ENCODE measurements at regions not wholly inside any gene's neighbourhood (a gene's known extent, or its start where the extent isn't known, plus 50 kb on each side); places are given as distances from the start of the nearest gene placed in this dataset.

GRCh38 chr6:43951063-43951755 is 176.0 kb downstream of the MRPL14 start:
- Histone ChIP-seq H3K27ac (no peak overlapping the region), H3K4me1 (peaks cover 0 to 6% (median 0%) of the 10 kb centered on the region in 4 donors), H3K27me3 (peaks cover 0 to 12% (median 0%) of the 10 kb centered on the region in 3 donors), H3K36me3 (no peaks in the 10 kb centered on the region), H3K9me3 (peaks cover 0 to 5% (median 2%) of the 10 kb centered on the region in 4 donors), H3K4me3 (no peak overlapping the region)
- TF ChIP-seq POLR2A (IDR thresholded peaks at IDR 0.05) (no peak), EP300 (IDR thresholded peaks at IDR 0.05) (no peak), POLR2AphosphoS5 (IDR thresholded peaks at IDR 0.05) (peak in 1 of 3 donors; percentile 66)
- TF ChIP-seq, protein P1, sequence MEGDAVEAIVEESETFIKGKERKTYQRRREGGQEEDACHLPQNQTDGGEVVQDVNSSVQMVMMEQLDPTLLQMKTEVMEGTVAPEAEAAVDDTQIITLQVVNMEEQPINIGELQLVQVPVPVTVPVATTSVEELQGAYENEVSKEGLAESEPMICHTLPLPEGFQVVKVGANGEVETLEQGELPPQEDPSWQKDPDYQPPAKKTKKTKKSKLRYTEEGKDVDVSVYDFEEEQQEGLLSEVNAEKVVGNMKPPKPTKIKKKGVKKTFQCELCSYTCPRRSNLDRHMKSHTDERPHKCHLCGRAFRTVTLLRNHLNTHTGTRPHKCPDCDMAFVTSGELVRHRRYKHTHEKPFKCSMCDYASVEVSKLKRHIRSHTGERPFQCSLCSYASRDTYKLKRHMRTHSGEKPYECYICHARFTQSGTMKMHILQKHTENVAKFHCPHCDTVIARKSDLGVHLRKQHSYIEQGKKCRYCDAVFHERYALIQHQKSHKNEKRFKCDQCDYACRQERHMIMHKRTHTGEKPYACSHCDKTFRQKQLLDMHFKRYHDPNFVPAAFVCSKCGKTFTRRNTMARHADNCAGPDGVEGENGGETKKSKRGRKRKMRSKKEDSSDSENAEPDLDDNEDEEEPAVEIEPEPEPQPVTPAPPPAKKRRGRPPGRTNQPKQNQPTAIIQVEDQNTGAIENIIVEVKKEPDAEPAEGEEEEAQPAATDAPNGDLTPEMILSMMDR (IDR thresholded peaks at IDR 0.05), result peak in 5 of 7 experiments; percentile 28 to 92 (median 63)
- WGBS, 5 donors, result 44 to 65% (median 53%) methylated on average over 4 to 5 of the region's 5 CpGs
- intact Hi-C loops (cut with DNase I; ENCODE audit: low total_unique reads), result no loop called here
- peak; percentile 87 to 88 for DNase-seq

GRCh38 chr6:43950731-43951062 is 176.6 kb downstream of the MRPL14 start:
- H3K27ac ChIP-seq, result no peak overlapping the region
- no peak for DNase-seq
- WGBS, 5 donors, result 79 to 96% (median 88%) methylated on average over 3 of the region's 3 CpGs
- no peak for TF ChIP-seq POLR2A (IDR thresholded peaks at IDR 0.05)
- no peak for TF ChIP-seq EP300 (IDR thresholded peaks at IDR 0.05)
- no peak for TF ChIP-seq POLR2AphosphoS5 (IDR thresholded peaks at IDR 0.05)
- TF ChIP-seq, protein P1 (IDR thresholded peaks at IDR 0.05), result no peak
- intact Hi-C loops (cut with DNase I; ENCODE audit: low total_unique reads), result no loop called here
- H3K4me1 ChIP-seq, result peaks cover 0 to 6% (median 0%) of the 10 kb centered on the region in 4 donors
- peaks cover 0 to 12% (median 0%) of the 10 kb centered on the region in 3 donors for H3K27me3 ChIP-seq
- peaks cover 0 to 10% (median 7%) of the 10 kb centered on the region in 4 donors for H3K9me3 ChIP-seq
- no peak overlapping the region for H3K4me3 ChIP-seq
- H3K36me3 ChIP-seq, result no peaks in the 10 kb centered on the region

DNA sequence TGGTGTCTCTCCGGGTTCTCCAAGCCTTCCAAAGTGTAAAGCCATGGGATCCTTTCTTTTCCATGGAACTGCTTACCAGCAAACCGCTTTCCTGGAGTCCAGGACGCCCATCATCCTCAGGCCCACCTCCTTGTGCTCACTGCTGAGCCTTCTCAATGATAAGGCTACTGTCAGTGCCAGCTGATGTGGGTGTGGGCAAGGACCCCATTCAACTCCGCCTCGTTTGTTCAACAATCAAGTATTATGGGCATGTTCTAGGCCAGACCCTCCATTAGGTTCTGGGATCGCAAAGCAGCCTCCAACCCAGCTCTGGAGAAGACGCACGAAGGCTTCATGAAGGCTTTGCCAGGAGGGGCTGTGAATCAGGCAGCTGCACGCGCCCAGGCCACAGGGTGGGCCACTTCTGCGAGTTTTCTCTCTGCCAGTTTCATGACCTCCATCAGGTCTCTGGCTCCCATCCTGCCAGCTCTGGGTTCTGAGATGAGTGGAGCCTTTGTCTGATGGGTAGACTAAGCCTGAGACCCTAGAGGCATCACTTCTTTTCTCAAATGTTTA is 177.1 kb downstream of the MRPL14 start:
- 87 to 95% (median 91%) methylated on average over 11 of the region's 11 CpGs for WGBS, 5 donors

GRCh38 chr6:43949551-43949991 is 177.7 kb downstream of the MRPL14 start:
- H3K36me3 ChIP-seq, result no peaks in the 10 kb centered on the region
- H3K4me3 ChIP-seq, result no peak overlapping the region
- intact Hi-C loops (cut with DNase I; ENCODE audit: low total_unique reads), result no loop called here
- no peak for DNase-seq
- H3K27ac ChIP-seq, result no peak overlapping the region
- H3K27me3 ChIP-seq, result peaks cover 0 to 10% (median 0%) of the 10 kb centered on the region in 3 donors
- TF ChIP-seq, protein P1 (IDR thresholded peaks at IDR 0.05), result no peak
- peaks cover 0 to 6% (median 0%) of the 10 kb centered on the region in 4 donors for H3K4me1 ChIP-seq
- peaks cover 0 to 19% (median 16%) of the 10 kb centered on the region in 4 donors for H3K9me3 ChIP-seq
- WGBS, 5 donors, result 86 to 95% (median 88%) methylated on average over 2 of the region's 2 CpGs

More for the DNA sequence above, 177.1 kb downstream of the MRPL14 start:
- H3K9me3 ChIP-seq, result peaks cover 0 to 16% (median 12%) of the 10 kb centered on the region in 4 donors
- peaks cover 0 to 6% (median 0%) of the 10 kb centered on the region in 4 donors for H3K4me1 ChIP-seq
- H3K27me3 ChIP-seq, result peaks cover 0 to 12% (median 0%) of the 10 kb centered on the region in 3 donors
- H3K27ac ChIP-seq, result no peak overlapping the region
- DNase-seq, result no peak
- intact Hi-C loops (cut with DNase I; ENCODE audit: low total_unique reads), result no loop called here
- no peak overlapping the region for H3K4me3 ChIP-seq
- TF ChIP-seq POLR2A (IDR thresholded peaks at IDR 0.05), result no peak
- no peak for TF ChIP-seq EP300 (IDR thresholded peaks at IDR 0.05)
- no peak for TF ChIP-seq POLR2AphosphoS5 (IDR thresholded peaks at IDR 0.05)
- TF ChIP-seq, protein P1 (IDR thresholded peaks at IDR 0.05), result no peak
- no peaks in the 10 kb centered on the region for H3K36me3 ChIP-seq
